ENCODE measurements at regions not wholly inside any gene's neighbourhood (a gene's known extent, or its start where the extent isn't known, plus 50 kb on each side); places are given as distances from the start of the nearest gene placed in this dataset.

DNA sequence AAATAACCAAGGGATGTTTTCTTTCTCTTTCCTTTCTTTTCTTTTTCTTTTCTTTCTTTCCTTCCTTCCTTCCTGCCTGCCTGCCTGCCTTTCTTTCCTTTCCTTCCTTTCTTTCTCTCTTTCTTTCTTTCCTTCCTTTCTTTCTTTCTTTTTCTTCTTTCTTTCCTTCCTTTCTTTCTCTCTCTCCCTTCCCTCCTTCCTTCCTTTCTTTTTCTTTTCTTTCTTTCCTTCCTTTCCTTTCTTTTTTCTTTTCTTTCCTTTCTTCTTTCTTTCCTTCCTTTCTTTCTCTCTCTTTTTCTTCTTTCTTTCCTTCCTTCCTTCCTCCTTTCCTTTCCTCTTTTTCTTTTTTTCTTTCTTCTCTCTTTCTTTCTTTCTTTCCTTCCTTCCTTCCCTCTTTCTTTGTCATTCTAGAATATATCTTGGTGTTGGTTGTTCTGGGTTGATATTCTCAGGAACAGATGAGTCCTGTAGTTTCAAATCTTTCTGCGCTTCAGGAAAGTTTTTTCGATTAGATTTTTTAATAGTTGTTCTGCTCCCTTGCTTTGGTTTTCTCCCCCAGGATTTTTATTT lies 101.5 kb upstream of the FBXO11 start:
- no peak for ATAC-seq
- no peaks in the 10 kb centered on the region for H3K9me3 ChIP-seq
- no peak overlapping the region for H3K4me3 ChIP-seq
- H3K36me3 ChIP-seq: no peaks in the 10 kb centered on the region
- no peak overlapping the region for H3K27ac ChIP-seq
- 95% methylated on average over 2 of the region's 2 CpGs; no CpG with 5 or more reads in 1 of the 2 donors for WGBS, 2 donors (ENCODE audit: low coverage in 1 of 2)
- no peaks in the 10 kb centered on the region for H3K4me1 ChIP-seq
- H3K27me3 ChIP-seq: no peaks in the 10 kb centered on the region
- TF ChIP-seq, protein P1, sequence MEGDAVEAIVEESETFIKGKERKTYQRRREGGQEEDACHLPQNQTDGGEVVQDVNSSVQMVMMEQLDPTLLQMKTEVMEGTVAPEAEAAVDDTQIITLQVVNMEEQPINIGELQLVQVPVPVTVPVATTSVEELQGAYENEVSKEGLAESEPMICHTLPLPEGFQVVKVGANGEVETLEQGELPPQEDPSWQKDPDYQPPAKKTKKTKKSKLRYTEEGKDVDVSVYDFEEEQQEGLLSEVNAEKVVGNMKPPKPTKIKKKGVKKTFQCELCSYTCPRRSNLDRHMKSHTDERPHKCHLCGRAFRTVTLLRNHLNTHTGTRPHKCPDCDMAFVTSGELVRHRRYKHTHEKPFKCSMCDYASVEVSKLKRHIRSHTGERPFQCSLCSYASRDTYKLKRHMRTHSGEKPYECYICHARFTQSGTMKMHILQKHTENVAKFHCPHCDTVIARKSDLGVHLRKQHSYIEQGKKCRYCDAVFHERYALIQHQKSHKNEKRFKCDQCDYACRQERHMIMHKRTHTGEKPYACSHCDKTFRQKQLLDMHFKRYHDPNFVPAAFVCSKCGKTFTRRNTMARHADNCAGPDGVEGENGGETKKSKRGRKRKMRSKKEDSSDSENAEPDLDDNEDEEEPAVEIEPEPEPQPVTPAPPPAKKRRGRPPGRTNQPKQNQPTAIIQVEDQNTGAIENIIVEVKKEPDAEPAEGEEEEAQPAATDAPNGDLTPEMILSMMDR (IDR thresholded peaks at IDR 0.05): no peak
- TF ChIP-seq EP300 (IDR thresholded peaks at IDR 0.05): no peak
- no peak for TF ChIP-seq POLR2AphosphoS5 (IDR thresholded peaks at IDR 0.05)
- TF ChIP-seq POLR2A (IDR thresholded peaks at IDR 0.05): no peak

DNA sequence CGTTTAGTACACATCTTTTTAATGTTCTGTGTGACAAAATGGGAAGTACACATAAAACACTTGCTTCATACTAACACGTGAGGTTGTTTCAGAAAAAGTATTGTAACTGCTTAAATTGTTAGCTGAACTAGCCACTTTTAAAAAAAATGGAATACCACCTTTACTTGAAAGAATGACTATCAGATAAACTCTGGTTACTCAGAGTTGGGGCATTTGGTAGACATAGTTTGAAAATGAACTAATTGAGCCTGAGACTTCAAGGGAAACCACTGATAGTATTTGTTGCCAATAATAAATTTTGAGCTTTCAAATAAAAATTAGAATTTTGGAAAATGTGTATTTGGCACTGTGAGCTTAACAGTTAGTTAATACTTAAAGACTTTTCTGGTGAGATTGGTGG lies 103.0 kb upstream of the FBXO11 start:
- Histone ChIP-seq H3K4me3 (no peak overlapping the region), H3K9me3 (no peaks in the 10 kb centered on the region), H3K36me3 (no peaks in the 10 kb centered on the region), H3K27ac (no peak overlapping the region), H3K27me3 (no peaks in the 10 kb centered on the region), H3K4me1 (no peaks in the 10 kb centered on the region)
- TF ChIP-seq EP300 (IDR thresholded peaks at IDR 0.05) (no peak), POLR2AphosphoS5 (IDR thresholded peaks at IDR 0.05) (no peak), POLR2A (IDR thresholded peaks at IDR 0.05) (no peak)
- TF ChIP-seq, protein P1 (IDR thresholded peaks at IDR 0.05): no peak
- 89 to 91% methylated on average over 2 of the region's 2 CpGs for WGBS, 2 donors (ENCODE audit: low coverage in 1 of 2)
- no peak for ATAC-seq

DNA sequence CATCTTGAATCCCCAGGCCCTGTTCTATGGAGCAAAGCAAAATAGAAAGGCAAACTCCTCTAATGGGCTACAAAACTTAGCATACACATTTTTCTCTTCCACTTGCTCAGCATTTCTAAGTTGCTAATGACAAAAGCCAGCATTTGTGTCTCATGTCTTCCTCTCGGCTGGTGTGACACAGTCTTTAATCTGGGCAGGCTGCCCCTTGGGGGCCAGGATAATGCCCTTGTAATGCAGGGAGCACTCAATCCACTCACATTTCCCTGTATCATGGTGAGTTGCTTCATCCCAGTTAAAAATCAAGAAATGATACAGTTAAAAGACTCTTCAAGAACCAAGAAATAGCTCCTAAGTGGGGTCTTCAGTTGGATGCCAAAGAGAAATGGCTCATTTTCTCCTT lies 109.1 kb upstream of the FBXO11 start:
- TF ChIP-seq EP300 (IDR thresholded peaks at IDR 0.05) (no peak), POLR2AphosphoS5 (IDR thresholded peaks at IDR 0.05) (no peak), POLR2A (IDR thresholded peaks at IDR 0.05) (no peak)
- TF ChIP-seq, protein P1 (IDR thresholded peaks at IDR 0.05): no peak
- no peaks in the 10 kb centered on the region for H3K36me3 ChIP-seq
- no peak for ATAC-seq
- no peaks in the 10 kb centered on the region for H3K4me1 ChIP-seq
- H3K27ac ChIP-seq: no peak overlapping the region
- H3K27me3 ChIP-seq: no peaks in the 10 kb centered on the region
- peaks cover 0 to 10% (median 0%) of the 10 kb centered on the region in 3 donors for H3K9me3 ChIP-seq
- 10% methylated on average over 1 of the region's 1 CpG; no CpG with 5 or more reads in 1 of the 2 donors for WGBS, 2 donors (ENCODE audit: low coverage in 1 of 2)
- H3K4me3 ChIP-seq: no peak overlapping the region

DNA sequence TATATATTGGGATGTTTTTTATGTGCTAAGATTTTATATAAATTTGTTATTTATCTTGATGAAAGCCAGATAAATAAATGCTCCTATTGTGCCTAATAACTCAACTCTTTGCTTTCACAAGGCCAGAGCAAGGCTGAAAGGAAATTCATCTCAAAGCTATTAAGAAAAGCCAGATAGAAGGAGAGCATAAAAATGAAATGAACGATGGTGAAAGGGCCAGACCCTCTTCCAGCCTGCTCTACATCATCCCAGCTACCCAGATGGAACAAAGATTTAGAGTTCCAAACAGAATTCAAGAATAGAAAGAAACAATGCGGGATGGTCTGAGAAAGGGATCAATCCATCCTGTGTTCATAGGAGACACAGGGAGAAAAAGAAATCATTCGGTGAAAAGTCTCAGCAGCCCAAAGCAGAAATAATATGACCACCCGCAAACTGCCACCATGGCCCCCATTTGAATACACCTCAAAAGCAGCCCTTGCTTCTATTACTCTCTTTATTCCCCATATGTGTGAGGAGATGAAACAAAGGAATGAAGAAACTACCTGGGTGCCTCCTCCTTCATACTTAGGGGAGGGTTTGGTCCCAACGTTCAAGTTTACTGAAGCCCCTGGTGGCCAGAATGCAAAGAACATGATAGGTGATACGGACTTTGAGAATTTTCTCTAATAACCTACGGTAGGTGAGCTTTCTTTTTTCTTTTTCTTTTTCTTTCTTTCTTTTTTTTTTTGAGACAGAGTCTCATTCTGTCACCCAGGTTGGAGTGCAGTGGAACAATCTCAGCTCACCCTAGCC lies 110.1 kb upstream of the FBXO11 start:
- 68 to 79% methylated on average over 7 of the region's 7 CpGs for WGBS, 2 donors (ENCODE audit: low coverage in 1 of 2)
- Histone ChIP-seq H3K4me1 (no peaks in the 10 kb centered on the region), H3K4me3 (no peak overlapping the region), H3K27ac (no peak overlapping the region), H3K27me3 (no peaks in the 10 kb centered on the region), H3K36me3 (no peaks in the 10 kb centered on the region), H3K9me3 (peaks cover 0 to 10% (median 0%) of the 10 kb centered on the region in 3 donors)
- ATAC-seq: no peak
- no peak for TF ChIP-seq POLR2AphosphoS5 (IDR thresholded peaks at IDR 0.05)
- TF ChIP-seq EP300 (IDR thresholded peaks at IDR 0.05): no peak
- no peak for TF ChIP-seq POLR2A (IDR thresholded peaks at IDR 0.05)
- TF ChIP-seq, protein P1 (IDR thresholded peaks at IDR 0.05): no peak

DNA sequence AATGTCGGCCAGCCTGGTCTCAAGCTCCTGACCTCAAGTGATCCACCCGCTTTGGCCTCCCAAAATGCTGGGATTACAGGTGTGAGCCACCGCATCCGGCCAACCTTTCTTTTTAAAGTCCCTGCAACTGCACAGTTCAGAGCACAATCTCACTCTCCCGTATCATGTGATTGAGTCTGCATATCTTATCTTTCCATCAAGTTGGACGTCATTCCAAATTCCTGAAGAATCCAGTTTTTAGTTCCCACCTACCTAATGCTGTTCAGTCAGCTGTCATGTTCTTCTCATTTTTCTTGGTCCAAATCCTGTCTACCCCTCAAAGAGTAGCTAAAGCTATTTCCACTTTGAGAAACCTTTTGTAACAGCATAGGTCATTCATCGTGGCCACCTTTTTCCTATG lies 110.8 kb upstream of the FBXO11 start:
- no peak for TF ChIP-seq EP300 (IDR thresholded peaks at IDR 0.05)
- TF ChIP-seq POLR2AphosphoS5 (IDR thresholded peaks at IDR 0.05): no peak
- no peak for TF ChIP-seq POLR2A (IDR thresholded peaks at IDR 0.05)
- TF ChIP-seq, protein P1 (IDR thresholded peaks at IDR 0.05): no peak
- ATAC-seq: no peak
- no peaks in the 10 kb centered on the region for H3K36me3 ChIP-seq
- no peaks in the 10 kb centered on the region for H3K27me3 ChIP-seq
- no peak overlapping the region for H3K4me3 ChIP-seq
- H3K4me1 ChIP-seq: no peaks in the 10 kb centered on the region
- no peak overlapping the region for H3K27ac ChIP-seq
- peaks cover 0 to 10% (median 0%) of the 10 kb centered on the region in 3 donors for H3K9me3 ChIP-seq
- 97 to 98% methylated on average over 5 to 7 of the region's 7 CpGs for WGBS, 2 donors (ENCODE audit: low coverage in 1 of 2)
